NCI-H446 (cell line): ENCODE measurements at regions not wholly inside any gene's neighbourhood (a gene's known extent, or its start where the extent isn't known, plus 50 kb on each side); places are given as distances from the start of the nearest gene placed in this dataset.
A peak's percentile ranks its signal among the peaks of the same experiment; 100 is the strongest.
"Not testable (repeated sequence)": the region's sequence is repeated elsewhere in the genome, so short reads cannot be mapped to it uniquely, and the experiment has no call there.

ENCODE experiments used
- DNase-seq, 2 experiments: peaks; one replicate each; lab custom pipeline; 2025; lab: John Stamatoyannopoulos, UW

DNA sequence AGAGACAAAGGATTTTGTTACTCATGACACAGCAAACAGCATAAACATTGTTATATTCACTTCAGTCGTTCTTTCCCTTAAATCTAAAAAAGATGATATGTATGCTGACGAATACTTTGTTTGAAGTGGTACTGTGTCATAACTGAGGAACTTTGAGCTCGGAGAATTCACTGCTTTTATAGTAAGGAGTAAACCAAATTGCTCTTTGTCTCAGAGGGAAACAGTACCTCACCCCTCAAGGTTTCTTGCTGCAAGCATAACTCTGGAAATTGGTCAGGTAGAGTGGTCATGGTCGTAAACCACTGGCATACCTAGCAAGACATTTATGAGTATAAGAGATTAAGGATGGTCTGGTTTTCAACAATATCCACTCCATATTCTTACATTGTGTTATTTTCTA is 160.2 kb upstream of the OR4E1 start:
- DNase-seq, result no peak

- DNase-seq, result no peak
Measured at GRCh38 chr14:21825845-21826244, 152.2 kb upstream of the OR4E1 start.

DNA sequence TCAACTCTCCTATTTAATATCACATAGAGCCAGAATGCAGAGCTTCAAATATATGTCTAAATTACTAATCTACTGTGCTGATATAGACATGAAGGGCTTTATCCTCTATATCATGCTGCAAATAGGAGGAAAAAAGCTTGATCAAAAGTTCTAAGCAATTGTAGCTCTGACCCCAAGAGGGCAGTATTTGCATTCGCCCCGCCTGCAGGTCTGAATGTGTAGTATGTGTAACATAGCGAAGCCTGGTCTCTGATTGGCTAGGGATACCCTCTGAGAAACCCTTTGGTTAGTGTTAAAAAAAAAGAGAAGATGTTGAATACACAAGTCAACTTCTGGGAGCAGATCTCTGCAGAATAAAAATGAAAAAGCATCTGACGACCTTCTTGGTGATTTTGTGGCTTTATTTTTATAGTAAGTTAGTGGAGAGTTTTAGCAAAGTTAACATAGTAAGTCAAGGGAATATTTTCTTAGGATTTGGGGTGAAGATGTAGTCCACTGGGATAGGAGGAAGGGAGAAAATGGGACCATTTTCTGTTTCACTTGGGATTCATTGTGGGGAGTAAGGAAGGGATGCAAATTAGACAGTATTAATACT is 151.6 kb upstream of the OR4E1 start:
- peak; percentile 3 to 32 for DNase-seq

DNA sequence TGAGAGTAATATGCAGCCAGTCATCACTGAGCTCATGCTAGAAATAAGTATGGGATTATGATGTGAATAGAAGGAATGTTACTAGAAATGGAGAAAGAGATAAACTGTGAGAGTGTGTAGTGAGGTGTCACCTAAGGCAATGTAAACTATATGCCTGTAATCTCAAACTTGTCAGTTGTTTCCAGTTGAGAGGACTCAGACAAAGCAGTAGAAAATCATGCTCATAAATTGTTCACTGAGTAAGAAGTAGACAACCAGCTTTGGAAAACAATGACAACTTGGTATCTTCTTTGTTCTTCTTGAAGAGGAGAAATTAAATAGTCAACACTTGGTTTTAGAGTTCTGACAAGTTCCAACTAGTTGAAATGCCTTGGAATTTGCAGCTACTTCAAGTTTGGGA is 148.5 kb upstream of the OR4E1 start:
- DNase-seq, result no peak

GRCh38 chr14:21820631-21821030 is 147.0 kb upstream of the OR4E1 start:
- DNase-seq, result no peak

- not testable (repeated sequence) for DNase-seq
Measured at GRCh38 chr14:21819891-21820290, 146.3 kb upstream of the OR4E1 start.

- DNase-seq, result not testable (repeated sequence)
Measured at GRCh38 chr14:21817010-21817409, 143.4 kb upstream of the OR4E1 start.

- no peak for DNase-seq
Measured at GRCh38 chr14:21807975-21808374, 134.4 kb upstream of the OR4E1 start.

- DNase-seq, result no peak
Measured at GRCh38 chr14:21804981-21805380, 131.4 kb upstream of the OR4E1 start.

GRCh38 chr14:21802441-21802840 is 128.8 kb upstream of the OR4E1 start:
- DNase-seq, result no peak

- no peak for DNase-seq
Measured at GRCh38 chr14:21796916-21797315, 123.3 kb upstream of the OR4E1 start.

GRCh38 chr14:21795456-21795855 is 121.8 kb upstream of the OR4E1 start:
- DNase-seq, result no peak

DNA sequence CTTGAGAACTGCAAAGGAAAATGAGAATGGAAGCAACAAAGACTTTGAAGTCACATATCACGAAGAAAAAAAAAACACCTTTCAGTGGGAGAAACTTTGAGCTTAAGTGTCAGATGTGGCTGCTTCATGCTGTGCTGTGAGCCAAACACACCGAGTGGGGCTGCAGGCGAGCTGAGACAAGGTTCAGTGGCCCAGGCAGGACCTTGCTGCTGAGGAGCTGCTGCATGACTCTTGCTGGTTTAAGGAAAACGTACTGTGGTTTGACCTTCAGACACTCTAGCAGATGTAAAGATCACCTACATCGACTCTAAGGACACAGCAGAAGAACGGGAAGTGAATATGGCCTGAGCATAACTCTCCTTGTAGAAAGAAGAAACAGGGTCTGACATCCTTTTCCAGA is 118.1 kb upstream of the OR4E1 start:
- no peak for DNase-seq

DNA sequence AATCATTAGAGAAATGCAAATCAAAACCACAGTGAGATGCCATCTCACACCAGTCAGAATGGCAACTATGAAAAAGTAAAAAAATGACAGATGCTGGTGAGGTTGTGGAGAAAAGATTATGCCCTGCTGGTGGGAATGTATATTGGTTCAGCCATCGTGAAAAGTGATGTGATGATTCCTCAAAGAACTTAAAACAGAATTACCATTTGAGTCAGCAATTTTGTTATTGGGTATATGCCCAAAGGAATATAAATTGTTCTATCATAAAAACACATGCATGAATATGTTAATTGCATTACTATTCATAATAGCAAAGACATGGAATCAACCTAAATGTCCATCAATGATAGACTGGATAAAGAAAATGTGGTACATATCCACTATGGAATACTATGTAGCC is 115.1 kb upstream of the OR4E1 start:
- DNase-seq, result not testable (repeated sequence)

DNA sequence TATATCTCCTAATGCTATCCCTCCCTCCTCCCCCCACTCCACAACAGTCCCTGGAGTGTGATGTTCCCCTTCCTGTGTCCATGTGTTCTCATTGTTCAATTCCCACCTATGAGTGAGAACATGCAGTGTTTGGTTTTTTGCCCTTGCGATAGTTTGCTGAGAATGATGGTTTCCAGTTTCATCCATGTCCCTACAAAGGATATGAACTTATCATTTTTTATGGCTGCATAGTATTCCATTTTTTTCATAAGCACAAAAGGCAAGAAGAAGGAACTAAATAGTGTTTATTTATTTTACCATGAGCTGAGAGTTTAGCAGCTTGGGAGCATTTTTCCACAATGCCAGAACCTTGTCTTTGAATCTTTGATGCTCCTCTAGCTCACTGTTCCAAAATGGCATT is 113.6 kb upstream of the OR4E1 start:
- DNase-seq, result not testable (repeated sequence)

DNA sequence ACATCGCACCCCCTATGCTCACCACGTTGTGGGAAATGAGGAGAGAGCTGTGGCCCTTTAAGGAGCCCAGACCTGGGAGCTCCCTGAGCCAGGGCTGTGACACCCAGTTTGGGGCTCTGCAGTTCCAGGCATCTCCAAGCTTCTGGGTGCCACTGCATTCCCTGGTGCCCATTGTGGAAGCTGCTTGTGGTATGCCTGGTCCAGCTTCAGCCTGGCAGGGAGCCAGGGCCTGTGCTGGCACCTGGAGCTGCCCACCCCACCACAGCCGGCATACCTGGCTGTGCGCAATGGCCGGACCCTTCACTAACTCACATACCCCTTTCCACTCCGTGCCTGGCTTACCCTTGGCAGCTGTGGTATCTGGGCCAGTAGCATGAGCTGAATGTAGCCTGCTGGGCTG is 107.9 kb upstream of the OR4E1 start:
- DNase-seq, result no peak

GRCh38 chr14:21780429-21781084 is 106.9 kb upstream of the OR4E1 start:
- DNase-seq, result no peak

DNA sequence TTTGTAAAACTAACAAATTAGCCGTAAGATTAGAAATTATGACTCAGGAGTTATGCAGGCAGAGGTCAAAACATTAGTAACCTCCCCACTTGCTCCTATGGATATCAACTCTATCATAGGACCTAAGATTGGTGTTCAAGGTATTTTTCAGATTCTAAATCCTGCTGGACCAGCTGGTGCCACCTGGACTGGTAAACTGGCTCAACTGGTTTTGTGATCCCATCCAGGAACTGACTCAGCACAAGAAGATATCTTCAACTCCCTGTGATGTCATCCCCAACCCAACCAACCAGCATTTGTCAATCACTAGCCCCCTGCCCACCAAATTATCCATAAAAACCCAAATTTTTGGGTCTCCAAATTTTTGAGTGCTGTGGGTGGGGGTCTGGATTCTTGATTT is 98.1 kb upstream of the OR4E1 start:
- no peak for DNase-seq

GRCh38 chr14:21768875-21769257 is 95.2 kb upstream of the OR4E1 start:
- DNase-seq, result no peak

GRCh38 chr14:21768116-21768874 is 94.7 kb upstream of the OR4E1 start:
- peak; percentile 6 to 20 for DNase-seq

DNA sequence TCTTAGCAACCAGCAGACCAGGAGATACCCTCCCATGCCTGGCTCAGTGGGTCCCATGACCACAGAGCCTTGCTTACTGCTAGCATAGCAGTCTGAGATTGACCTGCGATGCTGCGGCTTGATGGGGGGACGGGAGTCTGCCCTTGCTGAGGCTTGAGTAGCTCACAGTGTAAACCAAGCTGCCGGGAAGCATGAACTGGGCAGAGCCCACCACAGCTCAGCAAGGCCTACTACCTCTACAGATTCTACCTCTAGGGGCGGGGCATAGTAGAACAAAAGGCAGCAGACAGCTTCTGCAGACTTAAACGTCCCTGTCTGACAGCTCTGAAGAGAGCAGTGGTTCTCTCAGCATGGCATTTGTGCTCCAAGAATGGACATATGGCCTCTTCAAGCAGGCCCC is 86.7 kb upstream of the OR4E1 start:
- DNase-seq, result not testable (repeated sequence)

GRCh38 chr14:21749306-21749868 is 75.8 kb upstream of the OR4E1 start:
- DNase-seq, result no peak

- DNase-seq, result peak; percentile 6 to 50
Measured at GRCh38 chr14:21748869-21749303, 75.3 kb upstream of the OR4E1 start.
